ENCODE measurements at regions not wholly inside any gene's neighbourhood (a gene's known extent, or its start where the extent isn't known, plus 50 kb on each side); places are given as distances from the start of the nearest gene placed in this dataset.

GRCh38 chr19:29154163-29154562, 58.8 kb downstream of the UQCRFS1 start:
- H3K79me2 ChIP-seq (ENCODE audit: insufficient read depth, low read length) = no peaks in the 10 kb centered on the region
- H3K27me3 ChIP-seq (ENCODE audit: insufficient read depth, low read length, poor library complexity, severe bottlenecking) = no peaks in the 10 kb centered on the region
- H3K4me3 ChIP-seq (ENCODE audit: low read length, poor library complexity, severe bottlenecking) = no peak overlapping the region
- peaks cover 26% of the 10 kb centered on the region; the same call in 1 of the 2 replicates for H3K9me3 ChIP-seq (ENCODE audit: insufficient read depth, low read depth, low read length)
- H3K4me2 ChIP-seq (ENCODE audit: low read depth, low read length, poor library complexity, severe bottlenecking) = no peak overlapping the region
- no peak overlapping the region for H2AFZ ChIP-seq (ENCODE audit: low read length)
- no peaks in the 10 kb centered on the region for H3K36me3 ChIP-seq (ENCODE audit: insufficient read depth, low read length)
- H3F3A ChIP-seq (ENCODE audit: low read depth) = no peaks in the 10 kb centered on the region
- H3K9ac ChIP-seq (ENCODE audit: low read depth, low read length, poor library complexity, severe bottlenecking) = no peak overlapping the region
- H3K4me1 ChIP-seq (ENCODE audit: insufficient read depth, low read length, poor library complexity, severe bottlenecking) = no peaks in the 10 kb centered on the region
- no peaks in the 10 kb centered on the region for H3K9me2 ChIP-seq (replicated peaks; ENCODE audit: low read depth, low read length)
- no peaks in the 10 kb centered on the region for H4K20me1 ChIP-seq (ENCODE audit: insufficient read depth, low read length, poor library complexity, severe bottlenecking)
- no peak for TF ChIP-seq CTCF (conservative IDR thresholded peaks at IDR 0.05; ENCODE audit: low read length)
- no peak for TF ChIP-seq EZH2phosphoT487 (IDR thresholded peaks at IDR 0.05; ENCODE audit: borderline replicate concordance)

GRCh38 chr19:29145756-29146155, 67.2 kb downstream of the UQCRFS1 start:
- Histone ChIP-seq H3K36me3 (ENCODE audit: insufficient read depth, low read length) (no peaks in the 10 kb centered on the region), H3K79me2 (ENCODE audit: insufficient read depth, low read length) (no peaks in the 10 kb centered on the region), H3K27me3 (ENCODE audit: insufficient read depth, low read length, poor library complexity, severe bottlenecking) (no peaks in the 10 kb centered on the region), H3K4me2 (ENCODE audit: low read depth, low read length, poor library complexity, severe bottlenecking) (no peak overlapping the region), H3K9me3 (ENCODE audit: insufficient read depth, low read depth, low read length) (peaks cover 13% of the 10 kb centered on the region; the same call in 1 of the 2 replicates), H3K9me2 (replicated peaks; ENCODE audit: low read depth, low read length) (no peaks in the 10 kb centered on the region), H3K9ac (ENCODE audit: low read depth, low read length, poor library complexity, severe bottlenecking) (no peak overlapping the region), H3F3A (ENCODE audit: low read depth) (no peaks in the 10 kb centered on the region), H3K4me1 (ENCODE audit: insufficient read depth, low read length, poor library complexity, severe bottlenecking) (no peaks in the 10 kb centered on the region), H4K20me1 (ENCODE audit: insufficient read depth, low read length, poor library complexity, severe bottlenecking) (no peaks in the 10 kb centered on the region), H2AFZ (ENCODE audit: low read length) (no peak overlapping the region), H3K4me3 (ENCODE audit: low read length, poor library complexity, severe bottlenecking) (no peak overlapping the region)
- TF ChIP-seq CTCF (conservative IDR thresholded peaks at IDR 0.05; ENCODE audit: low read length) (no peak), EZH2phosphoT487 (IDR thresholded peaks at IDR 0.05; ENCODE audit: borderline replicate concordance) (no peak)

- H3K4me2 ChIP-seq (ENCODE audit: low read depth, low read length, poor library complexity, severe bottlenecking) = no peak overlapping the region
- H3K9ac ChIP-seq (ENCODE audit: low read depth, low read length, poor library complexity, severe bottlenecking) = no peak overlapping the region
- no peaks in the 10 kb centered on the region for H3K79me2 ChIP-seq (ENCODE audit: insufficient read depth, low read length)
- no peaks in the 10 kb centered on the region for H3K27me3 ChIP-seq (ENCODE audit: insufficient read depth, low read length, poor library complexity, severe bottlenecking)
- H4K20me1 ChIP-seq (ENCODE audit: insufficient read depth, low read length, poor library complexity, severe bottlenecking) = no peaks in the 10 kb centered on the region
- H2AFZ ChIP-seq (ENCODE audit: low read length) = no peak overlapping the region
- H3K36me3 ChIP-seq (ENCODE audit: insufficient read depth, low read length) = no peaks in the 10 kb centered on the region
- H3K4me1 ChIP-seq (ENCODE audit: insufficient read depth, low read length, poor library complexity, severe bottlenecking) = no peaks in the 10 kb centered on the region
- no peaks in the 10 kb centered on the region for H3F3A ChIP-seq (ENCODE audit: low read depth)
- H3K9me3 ChIP-seq (ENCODE audit: insufficient read depth, low read depth, low read length) = peaks cover 25% of the 10 kb centered on the region; the same call in 1 of the 2 replicates
- TF ChIP-seq EZH2phosphoT487 (IDR thresholded peaks at IDR 0.05; ENCODE audit: borderline replicate concordance) = no peak
- no peak for TF ChIP-seq CTCF (conservative IDR thresholded peaks at IDR 0.05; ENCODE audit: low read length)
- H3K9me2 ChIP-seq (replicated peaks; ENCODE audit: low read depth, low read length) = no peaks in the 10 kb centered on the region
- H3K4me3 ChIP-seq (ENCODE audit: low read length, poor library complexity, severe bottlenecking) = no peak overlapping the region
Measured at GRCh38 chr19:29143183-29143582, 69.8 kb downstream of the UQCRFS1 start.

Data from Loucy (cell line).